GM12875 (cell line): ENCODE measurements at regions not wholly inside any gene's neighbourhood (a gene's known extent, or its start where the extent isn't known, plus 50 kb on each side); places are given as distances from the start of the nearest gene placed in this dataset.
A peak's percentile ranks its signal among the peaks of the same experiment; 100 is the strongest.

ENCODE experiments used
- H3K4me3 ChIP-seq: one replicate; pipeline ENCODE4 v1.5.1; 2011; ENCODE audit warnings: low read depth, low read length, control low read depth
- CTCF ChIP-seq: IDR thresholded peaks from 2 replicates; pipeline ENCODE4 v1.5.1; 2011; ENCODE audit warnings: low read depth, mild to moderate bottlenecking, control low read depth, inconsistent platforms, low read length, moderate library complexity, borderline replicate concordance; ENCODE audit not compliant: insufficient read depth

- no peak for TF ChIP-seq CTCF
- peak overlapping the region; percentile 32 for H3K4me3 ChIP-seq
Observed at GRCh38 chr12:11578461-11578993, 70.9 kb upstream of the ETV6 start.

DNA sequence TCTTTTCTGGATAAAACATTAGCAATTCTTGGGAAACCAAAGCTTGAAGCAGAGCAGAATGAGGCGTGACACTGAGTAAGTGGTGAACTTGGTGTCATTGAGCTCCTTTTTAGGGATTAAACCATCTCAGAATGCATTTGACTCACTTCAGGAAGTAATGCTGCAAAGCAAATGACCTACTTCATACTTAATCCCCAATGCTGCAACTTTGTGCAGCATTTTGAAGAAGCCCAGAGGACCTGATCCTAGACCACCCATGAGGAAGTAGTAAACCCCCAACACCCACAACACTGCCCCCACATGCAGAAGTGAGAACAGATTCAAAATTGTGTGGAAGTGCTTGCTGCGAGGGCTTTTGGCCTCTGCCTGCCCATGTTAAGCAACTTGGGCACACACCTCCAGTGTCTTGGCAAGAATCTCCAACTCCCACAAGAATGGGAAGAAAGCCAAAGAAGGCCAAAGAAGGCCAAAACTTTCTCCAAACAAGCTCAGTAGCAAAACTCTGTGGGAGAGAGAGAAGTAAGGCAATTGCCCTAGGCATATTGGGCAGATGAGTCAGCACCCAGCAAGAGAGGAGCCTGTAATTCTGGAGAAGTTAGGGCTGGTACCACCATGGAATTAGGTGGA lies 69.2 kb upstream of the ETV6 start:
- TF ChIP-seq CTCF: peak; percentile 14; the same call in 1 of the 2 replicates
- H3K4me3 ChIP-seq: no peak overlapping the region

DNA sequence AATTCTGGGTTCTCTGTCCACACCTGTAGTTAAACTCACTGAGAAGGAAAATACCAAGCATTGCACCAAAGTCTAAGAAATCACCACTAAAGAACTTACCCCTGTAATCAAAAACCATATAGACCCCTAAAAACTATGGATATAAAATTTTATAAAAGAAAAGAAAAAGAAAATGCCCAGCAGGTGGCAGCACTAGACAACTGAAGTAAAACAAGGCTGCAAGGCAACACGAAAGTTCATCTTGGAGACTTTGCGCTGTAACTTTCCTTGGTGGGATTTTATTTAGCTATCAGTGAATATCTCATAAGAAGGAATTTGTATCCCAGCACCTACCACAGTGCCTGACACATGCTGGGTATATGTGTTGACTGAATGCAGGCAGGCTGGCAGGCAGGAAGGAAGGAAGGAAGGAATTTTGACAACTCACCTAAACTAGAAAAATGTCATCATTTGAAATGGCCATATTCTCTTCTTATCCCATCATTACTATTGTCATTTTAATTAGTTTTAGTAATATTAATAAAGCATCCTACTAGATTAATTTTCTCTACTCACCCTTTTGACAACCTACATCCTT lies 68.2 kb upstream of the ETV6 start:
- H3K4me3 ChIP-seq: no peak overlapping the region
- TF ChIP-seq CTCF: peak; percentile 22; the same call in 1 of the 2 replicates

DNA sequence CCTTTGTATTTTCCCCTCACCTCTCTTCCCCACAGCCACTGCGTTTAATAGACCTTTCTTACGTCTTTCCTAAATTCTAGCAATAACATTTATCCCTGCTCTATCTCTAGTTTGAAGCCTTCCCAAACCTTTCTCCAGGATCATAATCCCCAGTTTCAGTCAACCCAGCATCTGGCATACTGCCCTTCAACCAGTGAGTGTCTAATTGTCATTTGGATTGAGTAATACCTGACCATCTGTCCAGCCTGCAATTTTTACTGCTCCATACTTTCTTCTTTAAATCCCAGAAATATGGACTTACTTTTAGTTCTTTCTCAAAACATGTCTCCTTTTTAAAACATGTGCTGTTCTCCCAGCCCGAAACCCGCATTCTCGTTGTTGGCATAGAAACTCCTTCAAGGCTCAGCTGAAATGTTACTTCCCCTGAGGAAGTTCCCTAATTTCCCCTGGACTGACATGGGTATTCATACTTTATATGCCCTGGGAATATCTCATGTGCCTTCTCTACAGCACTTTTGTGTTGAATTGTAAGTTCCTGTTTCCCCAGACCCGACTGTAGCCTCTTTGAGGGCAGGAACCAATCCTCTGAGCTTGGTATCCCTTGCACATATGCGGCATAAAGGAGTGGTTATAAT lies 65.1 kb upstream of the ETV6 start:
- no peak overlapping the region for H3K4me3 ChIP-seq
- TF ChIP-seq CTCF: no peak

DNA sequence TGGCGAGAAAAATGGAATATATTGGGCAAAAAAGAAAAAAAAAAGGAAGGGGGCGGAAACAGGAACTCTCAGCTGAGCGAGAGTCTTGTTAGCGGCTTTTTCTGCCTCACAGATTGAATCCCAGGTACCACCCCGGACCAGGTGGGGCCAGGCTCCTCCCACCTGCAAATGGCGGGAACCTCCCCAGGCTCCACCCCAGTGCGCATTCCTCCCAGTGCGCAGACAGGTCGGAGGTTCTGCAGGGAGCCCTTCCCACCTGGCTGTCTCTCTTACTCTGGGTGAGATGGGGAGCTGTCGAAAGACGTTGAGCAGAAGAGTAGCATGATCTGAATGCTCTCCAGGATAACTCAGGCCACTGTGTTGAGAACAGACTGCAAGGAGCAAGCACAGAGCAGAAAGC lies 57.0 kb upstream of the ETV6 start:
- no peak overlapping the region for H3K4me3 ChIP-seq
- TF ChIP-seq CTCF: no peak

- TF ChIP-seq CTCF: no peak
- H3K4me3 ChIP-seq: no peak overlapping the region
Observed at GRCh38 chr12:11593013-11593412, 56.5 kb upstream of the ETV6 start.
